GM12878 (cell line): ENCODE measurements at regions not wholly inside any gene's neighbourhood (a gene's known extent, or its start where the extent isn't known, plus 50 kb on each side); places are given as distances from the start of the nearest gene placed in this dataset.

ENCODE experiments used
- ATAC-seq: fragments of 200-7000 bp; cut with Tn5 transposase; 3 replicates; pipeline ENCODE4 v1.9.1; 2020; ENCODE audit warnings: mild to moderate bottlenecking, moderate library complexity
- BruUV-seq: library from RNA; stranded (reverse); fragments of 400-500 nt; replicated peaks from 2 replicates; lab custom pipeline; 2021; lab: Mats Ljungman, UMichigan
- CTCF ChIA-PET: fragments of 300-600 bp; sonication (Branson Sonifier 250); formaldehyde crosslinking; extraction: SDS; loops from one replicate; lab custom pipeline; 2021; ENCODE audit warnings: inconsistent platforms; lab: Yijun Ruan, JAX
- POLR2A ChIA-PET: fragments of 350-600 bp; formaldehyde crosslinking; extraction: SDS; loops from one replicate; lab custom pipeline; 2021; ENCODE audit warnings: inconsistent platforms; lab: Charles Lee
- RAD21 ChIA-PET: fragments of 300-600 bp; sonication (Branson Sonifier 250); formaldehyde crosslinking; loops from one replicate; lab custom pipeline; 2023; ENCODE audit warnings: antibody characterized with exemption; ENCODE audit not compliant: unreplicated experiment; lab: Charles Lee
- SMC1A ChIA-PET: fragments of 300-600 bp; sonication (Branson Sonifier 250); formaldehyde crosslinking; loops from one replicate; lab custom pipeline; 2023; ENCODE audit not compliant: unreplicated experiment, uncharacterized antibody; lab: Charles Lee
- DNase-seq: peaks from one replicate; pipeline ENCODE4 v3.0.0-alpha.2; 2011; ENCODE audit warnings: low read depth, low spot score
- FAIRE-seq: peaks from 3 replicates; lab custom pipeline; 2011; peaks lifted over from hg19 to GRCh38; lab: Jason Lieb, UNC
- H2AFZ ChIP-seq: 2 replicates; pipeline ENCODE4 v1.6.0; 2011; ENCODE audit warnings: low read depth, low read length, control low read depth; ENCODE audit not compliant: control insufficient read depth
- H3K27ac ChIP-seq: 2 replicates; pipeline ENCODE4 v1.5.1; 2011; ENCODE audit warnings: control low read depth; ENCODE audit not compliant: control insufficient read depth, insufficient read depth
- H3K27me3 ChIP-seq, 2 experiments: replicated peaks in 1 of 2; 2 replicates each; pipeline versions ENCODE4 v1.6.0 to v1.6.1; 2011; ENCODE audit warnings: low read length in 1 of 2; ENCODE audit not compliant: control insufficient read depth in 2 of 2, insufficient read depth in 2 of 2
- H3K36me3 ChIP-seq, 2 experiments: 2 replicates each; pipeline ENCODE4 v1.5.1; 2011; ENCODE audit warnings: low read length in 1 of 2; ENCODE audit not compliant: control insufficient read depth in 2 of 2, insufficient read depth in 2 of 2
- H3K4me1 ChIP-seq: 2 replicates; pipeline ENCODE4 v1.6.1; 2011; ENCODE audit warnings: mild to moderate bottlenecking, low read length, moderate library complexity, mixed read lengths; ENCODE audit not compliant: control insufficient read depth, insufficient read depth
- H3K4me2 ChIP-seq: 2 replicates; pipeline ENCODE4 v1.6.0; 2011; ENCODE audit warnings: control low read depth; ENCODE audit not compliant: control insufficient read depth, insufficient read depth
- H3K4me3 ChIP-seq: fragments of 200-600 bp; sonication (generic); 2 replicates; pipeline ENCODE4 v1.5.1; 2016
- H3K79me2 ChIP-seq: 2 replicates; pipeline ENCODE4 v1.6.0; 2011; ENCODE audit warnings: low read length; ENCODE audit not compliant: control insufficient read depth, insufficient read depth
- H3K9ac ChIP-seq: 2 replicates; pipeline ENCODE4 v1.8.0; 2011; ENCODE audit warnings: low read length, control low read depth, mixed read lengths; ENCODE audit not compliant: control insufficient read depth, insufficient read depth
- H3K9me3 ChIP-seq: replicated peaks from 3 replicates; pipeline ENCODE4 v1.5.1; 2011; ENCODE audit warnings: mild to moderate bottlenecking, low read length; ENCODE audit not compliant: control insufficient read depth, insufficient read depth
- H4K20me1 ChIP-seq: 2 replicates; pipeline ENCODE4 v1.6.0; 2011; ENCODE audit not compliant: control insufficient read depth, insufficient read depth
- MXI1 ChIP-seq: fragments of 150-350 bp; IDR thresholded peaks from 2 replicates; pipeline ENCODE4 v1.6.1; 2011; ENCODE audit warnings: low read depth, mild to moderate bottlenecking, inconsistent platforms, low read length, improper control_type of control experiment
- PAX5 ChIP-seq: IDR thresholded peaks from 2 replicates; pipeline ENCODE4 v1.6.1; 2011; ENCODE audit warnings: low read depth, low read length, borderline replicate concordance
- RFX5 ChIP-seq: IDR thresholded peaks from 2 replicates; pipeline ENCODE4 v1.6.1; 2011; ENCODE audit warnings: low read depth, low read length, improper control_type of control experiment
- TBL1XR1 ChIP-seq: IDR thresholded peaks from 2 replicates; pipeline ENCODE4 v1.6.1; 2012; ENCODE audit warnings: low read depth, low read length, improper control_type of control experiment
- USF1 ChIP-seq: IDR thresholded peaks from 2 replicates; pipeline ENCODE4 v1.6.1; 2011; ENCODE audit warnings: borderline replicate concordance, low read depth, mild to moderate bottlenecking, moderate library complexity, mixed read lengths, low read length; ENCODE audit not compliant: insufficient read depth; ENCODE audit errors: extremely low read length
- WGBS: methylation state at CpG from one replicate; pipeline ENCODE4 v1.1.6; 2016; ENCODE audit warnings: low lambda C conversion rate; ENCODE audit not compliant: insufficient replicate concordance, insufficient coverage; ENCODE audit errors: missing lambda C conversion rate; 5-methylcytosine and 5-hydroxymethylcytosine counted together
- in situ Hi-C: fragments of 300-500 bp; cut with MboI; formaldehyde crosslinking; loops from 9 replicates; pipeline ENCODE4 v1.14.3; 2018; ENCODE audit warnings: mixed read lengths
- intact Hi-C: fragments of 100-400 bp; cut with micrococcal nuclease; formaldehyde crosslinking; loops from one replicate; pipeline ENCODE4 v1.14.2; 2022; ENCODE audit not compliant: unreplicated experiment

- SMC1A ChIA-PET, result no interaction called here
- Histone ChIP-seq H2AFZ (no peak overlapping the region), H3K27ac (no peak overlapping the region), H3K36me3 (no peaks in the 10 kb centered on the region), H4K20me1 (no peaks in the 10 kb centered on the region), H3K4me2 (no peak overlapping the region), H3K9ac (no peak overlapping the region), H3K9me3 (no peaks in the 10 kb centered on the region), H3K4me1 (no peaks in the 10 kb centered on the region), H3K27me3 (no peaks in the 10 kb centered on the region; a peak in 2 of 4 replicates), H3K4me3 (no peak overlapping the region), H3K79me2 (no peaks in the 10 kb centered on the region)
- in situ Hi-C loops (no loop called here), intact Hi-C loops (no loop called here)
- no TSS peak for BruUV-seq
- ATAC-seq, result no peak
- RAD21 ChIA-PET, result no interaction called here
- TF ChIP-seq MXI1 (no peak), TBL1XR1 (no peak), RFX5 (no peak), USF1 (no peak)
- no peak for FAIRE-seq
- CTCF ChIA-PET, result interaction anchor here (0.5 to 0.8 kb wide), 2 partner anchors 151 to 1382 kb away, joined by 3 read pairs; no protein-coding TSS in a partner anchor
- WGBS, result 78% methylated on average over 5 of the region's 5 CpGs
- DNase-seq, result no peak
- POLR2A ChIA-PET, result interaction anchor here (0.6 kb wide), 2 partner anchors 11 to 427 kb away, joined by 3 to 5 read pairs; no protein-coding TSS in a partner anchor
Observed at GRCh38 chr3:17877299-17877698, 134.9 kb upstream of the TBC1D5 start.

GRCh38 chr3:17874636-17875035, 132.2 kb upstream of the TBC1D5 start:
- Histone ChIP-seq H3K4me2 (no peak overlapping the region), H3K9ac (no peak overlapping the region), H3K79me2 (no peaks in the 10 kb centered on the region), H2AFZ (no peak overlapping the region), H3K36me3 (no peaks in the 10 kb centered on the region), H3K4me1 (no peaks in the 10 kb centered on the region), H3K27ac (no peak overlapping the region), H3K4me3 (no peak overlapping the region), H4K20me1 (no peaks in the 10 kb centered on the region), H3K27me3 (no peaks in the 10 kb centered on the region; a peak in 1 of 4 replicates), H3K9me3 (no peaks in the 10 kb centered on the region)
- ChIA-PET POLR2A (no interaction called here), RAD21 (no interaction called here), CTCF (no interaction called here), SMC1A (interaction anchor here (1.0 to 1.3 kb wide), 3 partner anchors 9 to 34 kb away, joined by 3 read pairs; no protein-coding TSS in a partner anchor)
- no peak for ATAC-seq
- intact Hi-C loops, result no loop called here
- no peak for FAIRE-seq
- TF ChIP-seq PAX5, result no peak
- DNase-seq, result no peak
- BruUV-seq, result no TSS peak
- WGBS, result 0% methylated on average over 1 of the region's 1 CpG
- in situ Hi-C loops, result no loop called here
